PC-3 (cell line): ENCODE measurements at regions not wholly inside any gene's neighbourhood (a gene's known extent, or its start where the extent isn't known, plus 50 kb on each side); places are given as distances from the start of the nearest gene placed in this dataset.
"Not testable (repeated sequence)": the region's sequence is repeated elsewhere in the genome, so short reads cannot be mapped to it uniquely, and the experiment has no call there.

ENCODE experiments used
- ATAC-seq: fragments of 200-7000 bp; cut with Tn5 transposase; 2 replicates; pipeline ENCODE4 v1.9.1; 2020; ENCODE audit warnings: mild to moderate bottlenecking, moderate library complexity
- BruUV-seq: library from RNA; stranded (reverse); fragments of 400-500 nt; replicated peaks from 2 replicates; lab custom pipeline; 2021; lab: Mats Ljungman, UMichigan
- CTCF ChIA-PET: fragments of 300-600 bp; sonication (Branson Sonifier 250); formaldehyde crosslinking; loops from one replicate; lab custom pipeline; 2022; ENCODE audit warnings: antibody characterized with exemption; lab: Charles Lee
- POLR2A ChIA-PET: fragments of 300-600 bp; sonication (Branson Sonifier 250); formaldehyde crosslinking; loops from one replicate; lab custom pipeline; 2022; ENCODE audit warnings: antibody characterized with exemption; ENCODE audit not compliant: unreplicated experiment; lab: Charles Lee
- DNase-seq: peaks from one replicate; pipeline ENCODE4 v3.0.0-alpha.2; 2015
- H2AFZ ChIP-seq: fragments of 300-600 bp; sonication (generic); 2 replicates; pipeline ENCODE4 v1.6.0; 2016; ENCODE audit warnings: antibody characterized with exemption, low read length
- H3F3A ChIP-seq: fragments of 300-600 bp; sonication (generic); one replicate; pipeline ENCODE4 v1.6.0; 2017; ENCODE audit warnings: antibody characterized with exemption, low read length, control low read depth, mild to moderate bottlenecking; ENCODE audit not compliant: unreplicated experiment
- H3K27ac ChIP-seq: fragments of 300-600 bp; sonication (generic); 2 replicates; pipeline ENCODE4 v1.5.1; 2016; ENCODE audit warnings: mild to moderate bottlenecking, low read length
- H3K27me3 ChIP-seq: fragments of 300-600 bp; sonication (generic); 2 replicates; pipeline ENCODE4 v1.6.1; 2016; ENCODE audit warnings: low read length, mixed read lengths
- H3K36me3 ChIP-seq: fragments of 300-600 bp; sonication (generic); 2 replicates; pipeline ENCODE4 v1.6.1; 2016; ENCODE audit warnings: low read depth, mixed run types, low read length, mixed read lengths
- H3K4me1 ChIP-seq: fragments of 300-600 bp; sonication (generic); 2 replicates; pipeline ENCODE4 v1.5.1; 2016; ENCODE audit warnings: low read length; ENCODE audit not compliant: insufficient read depth
- H3K4me2 ChIP-seq: fragments of 300-600 bp; sonication (generic); 2 replicates; pipeline ENCODE4 v1.6.0; 2016; ENCODE audit warnings: low read length
- H3K4me3 ChIP-seq: fragments of 300-600 bp; sonication (generic); 2 replicates; pipeline ENCODE4 v1.5.1; 2016; ENCODE audit warnings: mild to moderate bottlenecking, low read length, mixed read lengths
- H3K79me2 ChIP-seq: fragments of 300-600 bp; sonication (generic); 2 replicates; pipeline ENCODE4 v1.6.1; 2017; ENCODE audit warnings: low read length, mixed read lengths
- H3K9ac ChIP-seq: fragments of 300-600 bp; sonication (generic); 2 replicates; pipeline ENCODE4 v1.6.0; 2016; ENCODE audit warnings: mild to moderate bottlenecking, low read length
- H3K9me2 ChIP-seq: fragments of 300-600 bp; sonication (generic); replicated peaks from 2 replicates; pipeline ENCODE4 v1.6.1; 2016; ENCODE audit warnings: mixed run types, low read length, mixed read lengths
- H3K9me3 ChIP-seq: fragments of 300-600 bp; sonication (generic); 2 replicates; pipeline ENCODE4 v1.6.1; 2016; ENCODE audit warnings: low read length, mixed read lengths
- H4K20me1 ChIP-seq: fragments of 300-600 bp; sonication (generic); 2 replicates; pipeline ENCODE4 v1.6.1; 2016; ENCODE audit warnings: low read length, mixed read lengths
- EZH2 ChIP-seq: fragments of 300-600 bp; sonication (generic); IDR thresholded peaks from one replicate; pipeline ENCODE4 v1.6.1; 2017; ENCODE audit warnings: antibody characterized with exemption, mild to moderate bottlenecking, low read length; ENCODE audit not compliant: unreplicated experiment
- EZH2phosphoT487 ChIP-seq: fragments of 300-600 bp; sonication (generic); IDR thresholded peaks from 2 replicates; pipeline ENCODE4 v1.6.1; 2018; ENCODE audit warnings: mild to moderate bottlenecking, antibody characterized with exemption, low read length, borderline replicate concordance
- intact Hi-C: fragments of 100-400 bp; cut with micrococcal nuclease; formaldehyde crosslinking; loops from 2 replicates; pipeline ENCODE4 v1.9.0; 2023
- TF ChIP-seq, protein P1 (sequence below): fragments of 300-600 bp; sonication (generic); conservative IDR thresholded peaks from 2 replicates; pipeline ENCODE4 v1.5.1; 2017; ENCODE audit warnings: antibody characterized with exemption, low read depth, mild to moderate bottlenecking, low read length

DNA sequence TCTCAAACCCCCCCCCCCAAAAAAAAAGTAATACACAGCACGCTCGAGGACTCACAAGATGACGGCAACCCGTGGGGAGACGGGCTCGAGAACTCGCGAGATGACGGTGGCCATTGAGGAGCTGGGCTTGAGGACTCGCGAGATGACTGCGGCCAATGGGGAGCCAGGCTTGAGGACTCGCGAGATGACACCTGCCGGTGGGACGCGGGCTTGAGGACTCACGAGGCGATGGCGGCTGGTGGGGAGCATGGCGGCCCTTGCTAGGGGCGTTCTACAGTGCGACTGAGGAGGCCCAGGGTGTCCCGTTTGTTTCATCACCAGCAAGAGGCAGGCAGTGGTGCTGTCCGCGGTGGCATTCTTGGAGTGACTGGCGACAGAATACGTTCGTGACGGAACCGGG lies 172.4 kb upstream of the MAGEB16 start:
- Histone ChIP-seq H4K20me1 (no peaks in the 10 kb centered on the region), H2AFZ (no peak overlapping the region), H3K36me3 (no peaks in the 10 kb centered on the region), H3K4me1 (no peaks in the 10 kb centered on the region), H3K9me3 (no peaks in the 10 kb centered on the region), H3K27ac (no peak overlapping the region), H3F3A (no peaks in the 10 kb centered on the region), H3K4me3 (no peak overlapping the region), H3K4me2 (no peak overlapping the region), H3K27me3 (no peaks in the 10 kb centered on the region), H3K9ac (no peak overlapping the region), H3K79me2 (no peaks in the 10 kb centered on the region), H3K9me2 (no peaks in the 10 kb centered on the region)
- no TSS peak for BruUV-seq
- ChIA-PET POLR2A (no interaction called here), CTCF (no interaction called here)
- ATAC-seq (no peak), DNase-seq (no peak)
- intact Hi-C loops: no loop called here
- TF ChIP-seq EZH2 (no peak), EZH2phosphoT487 (no peak)
- TF ChIP-seq, protein P1, sequence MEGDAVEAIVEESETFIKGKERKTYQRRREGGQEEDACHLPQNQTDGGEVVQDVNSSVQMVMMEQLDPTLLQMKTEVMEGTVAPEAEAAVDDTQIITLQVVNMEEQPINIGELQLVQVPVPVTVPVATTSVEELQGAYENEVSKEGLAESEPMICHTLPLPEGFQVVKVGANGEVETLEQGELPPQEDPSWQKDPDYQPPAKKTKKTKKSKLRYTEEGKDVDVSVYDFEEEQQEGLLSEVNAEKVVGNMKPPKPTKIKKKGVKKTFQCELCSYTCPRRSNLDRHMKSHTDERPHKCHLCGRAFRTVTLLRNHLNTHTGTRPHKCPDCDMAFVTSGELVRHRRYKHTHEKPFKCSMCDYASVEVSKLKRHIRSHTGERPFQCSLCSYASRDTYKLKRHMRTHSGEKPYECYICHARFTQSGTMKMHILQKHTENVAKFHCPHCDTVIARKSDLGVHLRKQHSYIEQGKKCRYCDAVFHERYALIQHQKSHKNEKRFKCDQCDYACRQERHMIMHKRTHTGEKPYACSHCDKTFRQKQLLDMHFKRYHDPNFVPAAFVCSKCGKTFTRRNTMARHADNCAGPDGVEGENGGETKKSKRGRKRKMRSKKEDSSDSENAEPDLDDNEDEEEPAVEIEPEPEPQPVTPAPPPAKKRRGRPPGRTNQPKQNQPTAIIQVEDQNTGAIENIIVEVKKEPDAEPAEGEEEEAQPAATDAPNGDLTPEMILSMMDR: no peak

DNA sequence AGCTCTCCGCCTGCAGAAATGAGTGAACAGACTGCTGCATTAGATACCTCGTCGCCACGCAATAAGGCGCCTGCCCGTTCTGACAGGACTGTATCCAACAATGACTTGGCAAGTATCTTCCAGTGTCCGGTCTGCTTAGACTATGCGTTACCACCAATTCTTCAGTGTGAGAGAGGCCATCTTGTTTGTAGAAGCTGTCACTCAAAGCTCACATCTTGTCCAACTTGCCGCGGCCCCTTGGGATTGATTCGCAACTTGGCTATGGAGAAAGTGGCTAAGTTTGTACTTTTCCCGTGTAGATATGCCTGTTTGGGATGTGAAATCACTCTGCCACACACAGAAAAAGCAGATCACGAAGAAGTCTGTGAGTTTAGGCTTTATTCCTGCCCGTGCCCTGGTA lies 172.0 kb upstream of the MAGEB16 start:
- TF ChIP-seq EZH2phosphoT487: no peak
- TF ChIP-seq, protein P1: no peak
- no peak for TF ChIP-seq EZH2
- ATAC-seq: no peak
- BruUV-seq: no TSS peak
- Histone ChIP-seq H3K36me3 (no peaks in the 10 kb centered on the region), H2AFZ (no peak overlapping the region), H3K27me3 (no peaks in the 10 kb centered on the region), H3K79me2 (no peaks in the 10 kb centered on the region), H3K4me2 (no peak overlapping the region), H4K20me1 (no peaks in the 10 kb centered on the region), H3K9ac (no peak overlapping the region), H3K4me1 (no peaks in the 10 kb centered on the region), H3K4me3 (no peak overlapping the region), H3F3A (no peaks in the 10 kb centered on the region), H3K9me3 (no peaks in the 10 kb centered on the region), H3K27ac (no peak overlapping the region), H3K9me2 (no peaks in the 10 kb centered on the region)
- CTCF ChIA-PET: no interaction called here
- DNase-seq: no peak
- intact Hi-C loops: no loop called here
- POLR2A ChIA-PET: no interaction called here

DNA sequence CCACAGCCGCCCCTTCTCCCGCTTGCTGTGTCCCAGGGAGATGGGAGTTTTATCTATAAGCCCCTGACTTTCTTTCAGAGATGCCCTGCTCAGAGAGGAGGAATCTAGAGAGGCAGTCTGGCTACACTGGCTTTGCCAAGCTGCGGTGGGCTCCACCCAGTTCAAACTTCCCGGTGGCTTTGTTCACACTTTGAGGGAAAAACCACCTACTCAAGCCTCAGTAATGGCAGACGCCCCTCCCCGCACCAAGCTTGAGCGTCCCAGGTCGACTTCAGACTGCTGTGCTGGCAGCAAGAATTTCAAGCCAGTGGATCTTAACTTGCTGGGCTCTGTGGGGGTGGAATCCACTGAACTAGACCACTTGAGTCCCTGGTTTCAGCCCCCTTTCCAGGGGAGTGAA lies 162.2 kb upstream of the MAGEB16 start:
- H3K9me2 ChIP-seq, ATAC-seq, H3K4me3 ChIP-seq, H4K20me1 ChIP-seq, BruUV-seq, H3K4me2 ChIP-seq, CTCF ChIA-PET, H3K36me3 ChIP-seq, H3K79me2 ChIP-seq, intact Hi-C loops, H2AFZ ChIP-seq, H3K27me3 ChIP-seq, DNase-seq, H3K9ac ChIP-seq, H3K4me1 ChIP-seq, H3K27ac ChIP-seq, H3F3A ChIP-seq, POLR2A ChIA-PET, H3K9me3 ChIP-seq: not testable (repeated sequence)
